IMR-90 (cell line): ENCODE measurements at regions not wholly inside any gene's neighbourhood (a gene's known extent, or its start where the extent isn't known, plus 50 kb on each side); places are given as distances from the start of the nearest gene placed in this dataset.

Source experiments
- CEBPB ChIP-seq: IDR thresholded peaks from 2 replicates; pipeline ENCODE4 v1.6.1; 2012; ENCODE audit warnings: low read depth, low read length, improper control_type of control experiment
- CHD1 ChIP-seq: IDR thresholded peaks from 2 replicates; pipeline ENCODE4 v1.6.1; 2012; ENCODE audit warnings: low read depth, low read length, improper control_type of control experiment
- CTCF ChIP-seq: conservative IDR thresholded peaks from 2 replicates; pipeline ENCODE4 v1.5.1; 2012; ENCODE audit warnings: mild to moderate bottlenecking, low read depth, low read length, improper control_type of control experiment
- MXI1 ChIP-seq: IDR thresholded peaks from 2 replicates; pipeline ENCODE4 v1.6.1; 2012; ENCODE audit warnings: low read depth, mild to moderate bottlenecking, low read length, moderate library complexity, borderline replicate concordance
- POLR2A ChIP-seq: IDR thresholded peaks from 2 replicates; pipeline ENCODE4 v1.6.1; 2012; ENCODE audit warnings: mild to moderate bottlenecking, low read depth, low read length
- RFX5 ChIP-seq: IDR thresholded peaks from 2 replicates; pipeline ENCODE4 v1.8.0; 2012; ENCODE audit warnings: low read depth, mild to moderate bottlenecking, low read length, moderate library complexity
- SMC3 ChIP-seq: fragments of 150-350 bp; IDR thresholded peaks from 2 replicates; pipeline ENCODE4 v1.6.1; 2016; ENCODE audit warnings: low read depth, mild to moderate bottlenecking, antibody characterized with exemption, low read length, moderate library complexity

DNA sequence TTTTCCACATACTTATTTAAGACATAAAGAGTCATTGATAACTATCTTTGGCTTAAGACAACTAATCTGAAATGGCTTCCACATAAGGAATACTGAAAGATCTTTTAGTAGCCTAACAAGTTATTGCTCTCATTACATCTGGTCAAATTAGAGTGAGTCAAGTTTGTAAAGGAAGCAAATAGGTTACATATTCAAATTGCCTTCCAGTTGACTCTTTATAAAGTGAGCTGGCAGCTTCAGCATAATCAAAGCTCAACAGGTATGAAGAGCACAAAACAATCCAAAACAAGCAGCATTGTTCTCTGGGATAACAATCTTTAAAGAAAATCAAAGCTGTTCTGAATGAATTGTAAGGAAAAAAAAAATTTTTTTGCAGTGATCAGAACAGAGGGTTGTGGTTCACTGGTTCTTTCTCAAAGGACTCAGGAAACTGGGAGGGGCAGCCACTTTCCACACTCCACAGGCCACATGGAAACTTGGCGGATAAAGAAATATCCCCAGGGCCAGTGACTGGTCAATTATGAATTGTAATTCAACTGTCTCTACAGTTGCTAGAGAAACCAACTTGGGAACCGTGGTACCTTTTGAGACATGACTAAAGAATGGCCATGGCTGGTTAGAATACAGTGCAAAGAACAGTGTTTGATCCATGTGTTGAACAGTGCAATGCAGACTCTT lies 369.3 kb upstream of the KCNH7 start:
- TF ChIP-seq POLR2A (no peak), CTCF (no peak), MXI1 (no peak), CEBPB (no peak), SMC3 (no peak), CHD1 (no peak), RFX5 (no peak)
